ENCODE measurements at regions not wholly inside any gene's neighbourhood (a gene's known extent, or its start where the extent isn't known, plus 50 kb on each side); places are given as distances from the start of the nearest gene placed in this dataset.

- DNase-seq (ENCODE audit: low read depth in 1 of 2, low spot score in 1 of 2), result no peak
- in situ Hi-C loops (cut with HindIII; ENCODE audit: low pct_unique_long_range_greater_than_20kb, low sequenced_read_pairs), result no loop called here
- no peak for TF ChIP-seq JUND (IDR thresholded peaks at IDR 0.05; ENCODE audit: low read depth)
Measured at GRCh38 chr14:65250162-65250495, 147.8 kb upstream of the MAX start.

GRCh38 chr14:65251213-65251612 is 148.9 kb upstream of the MAX start:
- DNase-seq (ENCODE audit: low read depth in 1 of 2, low spot score in 1 of 2), result no peak
- TF ChIP-seq JUND (IDR thresholded peaks at IDR 0.05; ENCODE audit: low read depth), result no peak
- in situ Hi-C loops (cut with HindIII; ENCODE audit: low pct_unique_long_range_greater_than_20kb, low sequenced_read_pairs), result no loop called here

- in situ Hi-C loops (cut with HindIII; ENCODE audit: low pct_unique_long_range_greater_than_20kb, low sequenced_read_pairs), result no loop called here
- no peak for TF ChIP-seq JUND (IDR thresholded peaks at IDR 0.05; ENCODE audit: low read depth)
- DNase-seq (ENCODE audit: low read depth in 1 of 2, low spot score in 1 of 2), result no peak
Measured at GRCh38 chr14:65252482-65253255, 150.4 kb upstream of the MAX start.

- TF ChIP-seq JUND (IDR thresholded peaks at IDR 0.05; ENCODE audit: low read depth), result no peak
- peak in 1 of 2 experiments; percentile 35 for DNase-seq (ENCODE audit: low read depth in 1 of 2, low spot score in 1 of 2)
- in situ Hi-C loops (cut with HindIII; ENCODE audit: low pct_unique_long_range_greater_than_20kb, low sequenced_read_pairs), result no loop called here
Measured at GRCh38 chr14:65255029-65255545, 152.8 kb upstream of the MAX start.

GRCh38 chr14:65255583-65256461 is 153.5 kb upstream of the MAX start:
- no peak for TF ChIP-seq JUND (IDR thresholded peaks at IDR 0.05; ENCODE audit: low read depth)
- DNase-seq (ENCODE audit: low read depth in 1 of 2, low spot score in 1 of 2), result peak; percentile 46 to 94
- in situ Hi-C loops (cut with HindIII; ENCODE audit: low pct_unique_long_range_greater_than_20kb, low sequenced_read_pairs), result no loop called here

GRCh38 chr14:65256714-65257113 is 154.4 kb upstream of the MAX start:
- in situ Hi-C loops (cut with HindIII; ENCODE audit: low pct_unique_long_range_greater_than_20kb, low sequenced_read_pairs), result no loop called here
- DNase-seq (ENCODE audit: low read depth in 1 of 2, low spot score in 1 of 2), result no peak

GRCh38 chr14:65257425-65257824 is 155.1 kb upstream of the FUT8 start:
- DNase-seq (ENCODE audit: low read depth in 1 of 2, low spot score in 1 of 2), result no peak
- in situ Hi-C loops (cut with HindIII; ENCODE audit: low pct_unique_long_range_greater_than_20kb, low sequenced_read_pairs), result no loop called here
- no peak for TF ChIP-seq JUND (IDR thresholded peaks at IDR 0.05; ENCODE audit: low read depth)

More at GRCh38 chr14:65256714-65257113, 154.4 kb upstream of the MAX start:
- TF ChIP-seq JUND (IDR thresholded peaks at IDR 0.05; ENCODE audit: low read depth), result no peak

GRCh38 chr14:65258391-65258790 is 154.1 kb upstream of the FUT8 start:
- no peak for DNase-seq (ENCODE audit: low read depth in 1 of 2, low spot score in 1 of 2)
- TF ChIP-seq JUND (IDR thresholded peaks at IDR 0.05; ENCODE audit: low read depth), result no peak
- in situ Hi-C loops (cut with HindIII; ENCODE audit: low pct_unique_long_range_greater_than_20kb, low sequenced_read_pairs), result no loop called here

- no peak for TF ChIP-seq JUND (IDR thresholded peaks at IDR 0.05; ENCODE audit: low read depth)
- in situ Hi-C loops (cut with HindIII; ENCODE audit: low pct_unique_long_range_greater_than_20kb, low sequenced_read_pairs), result no loop called here
- no peak for DNase-seq (ENCODE audit: low read depth in 1 of 2, low spot score in 1 of 2)
Measured at GRCh38 chr14:65259000-65259399, 153.5 kb upstream of the FUT8 start.

- TF ChIP-seq JUND (IDR thresholded peaks at IDR 0.05; ENCODE audit: low read depth), result no peak
- no peak for DNase-seq (ENCODE audit: low read depth in 1 of 2, low spot score in 1 of 2)
- in situ Hi-C loops (cut with HindIII; ENCODE audit: low pct_unique_long_range_greater_than_20kb, low sequenced_read_pairs), result no loop called here
Measured at GRCh38 chr14:65260786-65261185, 151.7 kb upstream of the FUT8 start.

- in situ Hi-C loops (cut with HindIII; ENCODE audit: low pct_unique_long_range_greater_than_20kb, low sequenced_read_pairs), result no loop called here
- no peak for TF ChIP-seq JUND (IDR thresholded peaks at IDR 0.05; ENCODE audit: low read depth)
- no peak for DNase-seq (ENCODE audit: low read depth in 1 of 2, low spot score in 1 of 2)
Measured at GRCh38 chr14:65261425-65261920, 151.1 kb upstream of the FUT8 start.

- no peak for TF ChIP-seq JUND (IDR thresholded peaks at IDR 0.05; ENCODE audit: low read depth)
- DNase-seq (ENCODE audit: low read depth in 1 of 2, low spot score in 1 of 2), result no peak
- in situ Hi-C loops (cut with HindIII; ENCODE audit: low pct_unique_long_range_greater_than_20kb, low sequenced_read_pairs), result no loop called here
Measured at GRCh38 chr14:65261946-65262345, 150.6 kb upstream of the FUT8 start.

All from T47D (cell line).